Smooth muscle cell (in vitro differentiated cells): ENCODE measurements at regions not wholly inside any gene's neighbourhood (a gene's known extent, or its start where the extent isn't known, plus 50 kb on each side); places are given as distances from the start of the nearest gene placed in this dataset.

ENCODE experiments used
- DNase-seq: peaks from one replicate; lab custom pipeline; 2025; ENCODE audit not compliant: unreplicated experiment; lab: John Stamatoyannopoulos, UW
- H2AFZ ChIP-seq: fragments of 200-600 bp; sonication (generic); 2 replicates; pipeline ENCODE4 v1.6.0; 2016; ENCODE audit warnings: antibody characterized with exemption, low read depth, mild to moderate bottlenecking
- H3F3A ChIP-seq: fragments of 200-600 bp; sonication (generic); 2 replicates; pipeline ENCODE4 v1.6.0; 2017; ENCODE audit warnings: antibody characterized with exemption, low read depth
- H3K27ac ChIP-seq: fragments of 200-600 bp; sonication (generic); 2 replicates; pipeline ENCODE4 v1.5.1; 2016; ENCODE audit warnings: low read depth, mild to moderate bottlenecking
- H3K27me3 ChIP-seq: fragments of 200-600 bp; sonication (generic); 2 replicates; pipeline ENCODE4 v1.6.1; 2016; ENCODE audit warnings: low read depth, mild to moderate bottlenecking
- H3K36me3 ChIP-seq: fragments of 200-600 bp; sonication (generic); 2 replicates; pipeline ENCODE4 v1.5.1; 2016; ENCODE audit warnings: low read depth
- H3K4me1 ChIP-seq: fragments of 200-600 bp; sonication (generic); 2 replicates; pipeline ENCODE4 v1.5.1; 2016; ENCODE audit warnings: low read depth
- H3K4me2 ChIP-seq: fragments of 200-600 bp; sonication (generic); 2 replicates; pipeline ENCODE4 v1.6.0; 2016; ENCODE audit warnings: mild to moderate bottlenecking
- H3K4me3 ChIP-seq: fragments of 200-600 bp; sonication (generic); 2 replicates; pipeline ENCODE4 v1.5.1; 2016; ENCODE audit warnings: mild to moderate bottlenecking
- H3K79me2 ChIP-seq: fragments of 200-600 bp; sonication (generic); 2 replicates; pipeline ENCODE4 v1.6.0; 2016; ENCODE audit warnings: low read depth, mild to moderate bottlenecking
- H3K9ac ChIP-seq: fragments of 200-600 bp; sonication (generic); 2 replicates; pipeline ENCODE4 v1.6.0; 2016; ENCODE audit warnings: low read depth
- H3K9me3 ChIP-seq: fragments of 200-600 bp; sonication (generic); replicated peaks from 2 replicates; pipeline ENCODE4 v1.5.1; 2016; ENCODE audit warnings: low read depth
- H4K20me1 ChIP-seq: fragments of 200-600 bp; sonication (generic); 2 replicates; pipeline ENCODE4 v1.6.0; 2016; ENCODE audit warnings: low read depth
- CTCF ChIP-seq: fragments of 200-600 bp; sonication (generic); IDR thresholded peaks from 2 replicates; pipeline ENCODE4 v1.5.1; 2017; ENCODE audit warnings: borderline replicate concordance, mild to moderate bottlenecking, antibody characterized with exemption; ENCODE audit not compliant: insufficient read depth, poor library complexity, severe bottlenecking
- WGBS: methylation state at CpG from one replicate; pipeline ENCODE4 v1.1.7; 2016; ENCODE audit warnings: low lambda C conversion rate; 5-methylcytosine and 5-hydroxymethylcytosine counted together

GRCh38 chr12:124686370-124687173 is 119.2 kb upstream of the NCOR2 start:
- DNase-seq: no peak
- Histone ChIP-seq H3K9me3 (no peaks in the 10 kb centered on the region), H4K20me1 (no peaks in the 10 kb centered on the region), H3K9ac (no peak overlapping the region), H3K4me1 (peaks cover 42% of the 10 kb centered on the region), H3K27ac (peak overlapping the region; percentile 92), H3K79me2 (no peaks in the 10 kb centered on the region), H3K4me2 (peak overlapping the region; percentile 84), H3K27me3 (no peaks in the 10 kb centered on the region), H3K36me3 (no peaks in the 10 kb centered on the region), H3K4me3 (no peak overlapping the region), H3F3A (peaks cover 52% of the 10 kb centered on the region), H2AFZ (no peak overlapping the region)
- TF ChIP-seq CTCF: no peak
- WGBS: 94% methylated on average over 9 of the region's 9 CpGs

- Histone ChIP-seq H3K9ac (peak overlapping the region; percentile 27), H3F3A (peaks cover 52% of the 10 kb centered on the region), H4K20me1 (no peaks in the 10 kb centered on the region), H3K79me2 (no peaks in the 10 kb centered on the region), H3K27ac (peak overlapping the region; percentile 92), H3K4me2 (peak overlapping the region; percentile 84), H3K36me3 (no peaks in the 10 kb centered on the region), H3K4me3 (no peak overlapping the region), H3K9me3 (no peaks in the 10 kb centered on the region), H2AFZ (no peak overlapping the region), H3K27me3 (no peaks in the 10 kb centered on the region), H3K4me1 (peaks cover 43% of the 10 kb centered on the region)
- WGBS: 40% methylated on average over 18 of the region's 18 CpGs
- DNase-seq: no peak
- TF ChIP-seq CTCF: no peak
Observed at GRCh38 chr12:124685689-124686369, 118.4 kb upstream of the NCOR2 start.

DNA sequence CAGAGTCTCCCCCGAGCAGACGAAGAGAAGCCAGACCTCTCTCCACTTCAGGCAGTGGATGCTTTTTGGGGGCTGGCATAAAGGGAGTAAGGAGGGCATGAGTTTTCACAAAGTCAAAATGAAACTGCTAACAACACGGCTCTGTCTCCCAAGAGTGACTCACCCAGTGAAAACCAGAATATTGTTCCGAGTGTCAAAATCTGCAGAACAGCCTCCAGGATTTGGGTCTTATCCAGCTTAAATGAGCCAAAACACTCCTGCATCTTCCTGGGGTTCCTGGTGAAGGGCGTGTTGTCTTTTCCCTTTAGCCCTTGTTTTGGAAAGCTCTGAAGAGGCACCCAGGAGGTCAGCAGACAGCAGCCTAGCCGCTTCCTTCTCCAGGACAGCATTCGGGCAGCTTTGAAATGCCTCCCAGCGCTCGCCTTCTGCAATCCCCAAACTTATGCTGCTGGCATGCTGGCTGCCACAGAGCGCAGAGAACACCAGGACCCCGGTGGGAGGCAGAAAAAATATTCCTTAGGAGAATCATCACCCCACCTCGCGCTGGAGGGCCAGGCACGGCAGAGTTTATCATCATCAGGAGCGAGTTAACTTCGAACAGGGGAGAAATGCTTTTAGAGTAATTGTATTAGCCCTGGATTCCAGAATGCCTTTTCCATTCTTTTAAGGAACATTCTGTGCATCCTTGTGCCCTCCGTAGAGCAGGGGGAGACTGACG is 117.7 kb upstream of the NCOR2 start:
- Histone ChIP-seq H3K4me3 (peak overlapping the region; percentile 35), H3K27ac (peak overlapping the region; percentile 92), H3F3A (peaks cover 53% of the 10 kb centered on the region), H4K20me1 (no peaks in the 10 kb centered on the region), H3K4me1 (peaks cover 43% of the 10 kb centered on the region), H3K9ac (peak overlapping the region; percentile 27), H3K4me2 (peak overlapping the region; percentile 84), H3K27me3 (no peaks in the 10 kb centered on the region), H2AFZ (peak overlapping the region; percentile 49), H3K79me2 (no peaks in the 10 kb centered on the region), H3K36me3 (no peaks in the 10 kb centered on the region), H3K9me3 (no peaks in the 10 kb centered on the region)
- TF ChIP-seq CTCF: no peak
- DNase-seq: no peak
- WGBS: 18% methylated on average over 18 of the region's 18 CpGs
